GM10266 (cell line): ENCODE measurements at regions not wholly inside any gene's neighbourhood (a gene's known extent, or its start where the extent isn't known, plus 50 kb on each side); places are given as distances from the start of the nearest gene placed in this dataset.
A peak's percentile ranks its signal among the peaks of the same experiment; 100 is the strongest.

Source experiments
- DNase-seq: peaks from one replicate; pipeline ENCODE4 v3.0.0; 2012; ENCODE audit errors: extremely low spot score
- TF ChIP-seq, protein P1 (sequence below): IDR thresholded peaks from 2 replicates; pipeline ENCODE4 v1.5.1; 2012; ENCODE audit warnings: mild to moderate bottlenecking, low read depth; ENCODE audit not compliant: control insufficient read depth, insufficient read depth; ENCODE audit errors: missing control alignments

DNA sequence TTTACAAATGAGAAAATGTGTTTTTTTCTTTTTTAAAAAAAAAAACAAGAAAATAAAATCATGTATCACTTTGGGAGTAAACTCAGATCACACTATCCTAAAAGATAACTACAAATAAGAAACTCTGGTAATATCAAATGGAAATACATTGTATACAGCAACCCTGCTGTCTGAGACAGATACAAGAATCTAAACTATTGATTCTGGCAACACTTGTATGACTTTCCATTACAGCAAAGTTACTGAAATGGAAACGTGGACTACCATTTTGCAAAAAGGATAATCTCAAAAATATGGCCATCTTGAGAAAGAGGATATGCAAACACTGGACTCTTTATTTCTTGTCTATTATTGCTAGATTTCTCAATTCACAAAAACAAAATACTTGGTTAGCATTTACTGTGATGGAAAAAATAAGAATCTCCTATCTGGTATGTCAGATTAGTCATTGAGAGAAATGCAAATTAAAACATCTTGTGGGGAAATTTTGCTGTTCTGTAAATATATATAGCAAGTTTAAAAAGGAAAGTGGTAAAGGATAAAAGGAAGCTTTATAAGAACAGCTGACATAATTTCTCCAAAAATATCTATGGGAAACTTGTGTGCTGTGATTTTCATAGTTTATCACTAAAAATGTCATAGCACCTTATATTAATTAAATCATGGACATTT lies 112.9 kb upstream of the FER start:
- TF ChIP-seq, protein P1, sequence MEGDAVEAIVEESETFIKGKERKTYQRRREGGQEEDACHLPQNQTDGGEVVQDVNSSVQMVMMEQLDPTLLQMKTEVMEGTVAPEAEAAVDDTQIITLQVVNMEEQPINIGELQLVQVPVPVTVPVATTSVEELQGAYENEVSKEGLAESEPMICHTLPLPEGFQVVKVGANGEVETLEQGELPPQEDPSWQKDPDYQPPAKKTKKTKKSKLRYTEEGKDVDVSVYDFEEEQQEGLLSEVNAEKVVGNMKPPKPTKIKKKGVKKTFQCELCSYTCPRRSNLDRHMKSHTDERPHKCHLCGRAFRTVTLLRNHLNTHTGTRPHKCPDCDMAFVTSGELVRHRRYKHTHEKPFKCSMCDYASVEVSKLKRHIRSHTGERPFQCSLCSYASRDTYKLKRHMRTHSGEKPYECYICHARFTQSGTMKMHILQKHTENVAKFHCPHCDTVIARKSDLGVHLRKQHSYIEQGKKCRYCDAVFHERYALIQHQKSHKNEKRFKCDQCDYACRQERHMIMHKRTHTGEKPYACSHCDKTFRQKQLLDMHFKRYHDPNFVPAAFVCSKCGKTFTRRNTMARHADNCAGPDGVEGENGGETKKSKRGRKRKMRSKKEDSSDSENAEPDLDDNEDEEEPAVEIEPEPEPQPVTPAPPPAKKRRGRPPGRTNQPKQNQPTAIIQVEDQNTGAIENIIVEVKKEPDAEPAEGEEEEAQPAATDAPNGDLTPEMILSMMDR, result no peak
- DNase-seq, result peak; percentile 28

- no peak for DNase-seq
Measured at GRCh38 chr5:108634010-108634616, 113.6 kb upstream of the FER start.

GRCh38 chr5:108629779-108630528 lies 117.7 kb upstream of the FER start:
- TF ChIP-seq, protein P1, result no peak
- DNase-seq, result no peak

More at GRCh38 chr5:108634010-108634616, 113.6 kb upstream of the FER start:
- TF ChIP-seq, protein P1, result no peak

DNA sequence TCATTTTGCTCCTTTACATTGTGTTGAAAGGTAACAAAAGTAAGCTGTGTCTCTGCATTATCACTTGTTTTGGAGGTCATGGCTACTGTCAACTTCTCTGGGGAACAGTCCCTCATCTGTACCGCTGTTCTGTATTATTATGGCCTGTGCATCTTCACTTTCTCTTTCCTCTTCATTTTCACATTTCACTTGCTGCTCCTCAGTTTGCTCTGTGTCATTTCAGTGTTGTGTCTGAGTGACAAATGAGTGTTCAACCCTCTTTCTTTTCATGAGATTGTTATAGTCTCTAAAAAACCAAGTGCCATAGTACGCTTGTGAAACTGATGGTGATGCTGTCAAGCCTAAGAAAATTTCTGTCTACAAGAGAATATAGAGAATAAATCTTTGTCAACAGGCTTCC lies 122.0 kb upstream of the FER start:
- DNase-seq, result no peak
- TF ChIP-seq, protein P1, result no peak

- DNase-seq, result no peak
- TF ChIP-seq, protein P1, result no peak
Measured at GRCh38 chr5:108623826-108624225, 123.9 kb upstream of the FER start.

DNA sequence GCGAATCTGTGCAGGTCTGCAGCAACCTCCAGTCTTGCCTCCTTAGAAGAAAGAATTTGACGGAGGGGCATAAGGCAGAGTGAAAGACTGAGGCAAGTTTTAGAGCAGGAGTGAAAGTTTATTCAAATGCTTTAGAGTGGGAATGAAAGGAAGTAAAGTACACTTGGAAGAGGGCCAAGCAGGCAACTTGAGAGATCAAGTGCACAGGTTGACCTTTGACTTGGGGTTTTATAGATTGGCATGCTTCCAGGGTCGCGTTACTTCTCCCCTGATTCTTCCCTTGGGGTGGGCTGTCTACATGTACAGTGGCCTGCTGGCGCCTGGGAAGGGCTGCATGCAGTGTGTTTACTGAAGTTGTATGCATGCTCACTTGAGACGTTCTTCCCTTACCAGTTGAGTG lies 127.2 kb upstream of the FER start:
- TF ChIP-seq, protein P1, result no peak
- no peak for DNase-seq

DNA sequence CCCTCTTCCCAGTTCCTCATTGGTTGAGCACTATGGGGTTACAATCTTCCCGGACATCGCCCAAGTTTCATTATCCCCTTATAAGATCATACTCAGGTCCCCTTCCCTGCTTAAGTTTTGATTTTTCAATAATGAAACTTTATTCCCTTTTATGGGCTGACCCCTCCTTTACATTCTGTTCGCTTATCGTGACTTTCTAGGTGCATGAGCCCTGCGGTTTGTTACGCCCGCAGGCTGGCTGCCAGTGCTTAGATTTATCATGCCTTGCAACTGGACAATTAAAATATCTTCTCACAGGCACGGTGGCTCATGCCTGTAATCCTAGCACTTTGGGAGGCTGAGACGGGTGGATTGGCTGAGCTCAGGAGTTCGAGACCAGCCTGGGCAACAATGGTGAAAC lies 127.9 kb upstream of the FER start:
- TF ChIP-seq, protein P1, result no peak
- no peak for DNase-seq
